ENCODE measurements at regions not wholly inside any gene's neighbourhood (a gene's known extent, or its start where the extent isn't known, plus 50 kb on each side); places are given as distances from the start of the nearest gene placed in this dataset.

- TF ChIP-seq, protein P1, sequence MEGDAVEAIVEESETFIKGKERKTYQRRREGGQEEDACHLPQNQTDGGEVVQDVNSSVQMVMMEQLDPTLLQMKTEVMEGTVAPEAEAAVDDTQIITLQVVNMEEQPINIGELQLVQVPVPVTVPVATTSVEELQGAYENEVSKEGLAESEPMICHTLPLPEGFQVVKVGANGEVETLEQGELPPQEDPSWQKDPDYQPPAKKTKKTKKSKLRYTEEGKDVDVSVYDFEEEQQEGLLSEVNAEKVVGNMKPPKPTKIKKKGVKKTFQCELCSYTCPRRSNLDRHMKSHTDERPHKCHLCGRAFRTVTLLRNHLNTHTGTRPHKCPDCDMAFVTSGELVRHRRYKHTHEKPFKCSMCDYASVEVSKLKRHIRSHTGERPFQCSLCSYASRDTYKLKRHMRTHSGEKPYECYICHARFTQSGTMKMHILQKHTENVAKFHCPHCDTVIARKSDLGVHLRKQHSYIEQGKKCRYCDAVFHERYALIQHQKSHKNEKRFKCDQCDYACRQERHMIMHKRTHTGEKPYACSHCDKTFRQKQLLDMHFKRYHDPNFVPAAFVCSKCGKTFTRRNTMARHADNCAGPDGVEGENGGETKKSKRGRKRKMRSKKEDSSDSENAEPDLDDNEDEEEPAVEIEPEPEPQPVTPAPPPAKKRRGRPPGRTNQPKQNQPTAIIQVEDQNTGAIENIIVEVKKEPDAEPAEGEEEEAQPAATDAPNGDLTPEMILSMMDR (IDR thresholded peaks at IDR 0.05) = no peak
- TF ChIP-seq TCF7L2 (IDR thresholded peaks at IDR 0.05; ENCODE audit: low read depth, low read length) (no peak), POLR2AphosphoS5 (IDR thresholded peaks at IDR 0.05; ENCODE audit: low read depth, low read length) (no peak), SIN3A (IDR thresholded peaks at IDR 0.05; ENCODE audit: borderline replicate concordance, insufficient read depth, low read depth, low read length) (no peak)
These were observed 100.9 kb upstream of the GSE1 start for GRCh38 chr16:85511938-85512807.
